SK-N-SH (cell line): ENCODE measurements at regions not wholly inside any gene's neighbourhood (a gene's known extent, or its start where the extent isn't known, plus 50 kb on each side); places are given as distances from the start of the nearest gene placed in this dataset.

ENCODE experiments used
- CTCF ChIA-PET: fragments of 300-600, 350-600 bp; formaldehyde crosslinking; extraction: SDS; loops from one replicate; lab custom pipeline; 2021; lab: Yijun Ruan, JAX
- POLR2A ChIA-PET: fragments of 350-600 bp; sonication (Branson Sonifier 250); formaldehyde crosslinking; extraction: SDS; loops from one replicate; lab custom pipeline; 2020; ENCODE audit warnings: antibody characterized with exemption, inconsistent platforms; lab: Yijun Ruan, JAX
- DNase-seq: peaks from one replicate; pipeline ENCODE4 v3.0.0; 2012
- H2AFZ ChIP-seq: fragments of 200-600 bp; sonication (generic); 2 replicates; pipeline ENCODE4 v1.8.1; 2016; ENCODE audit warnings: antibody characterized with exemption, mild to moderate bottlenecking, low read depth
- H3F3A ChIP-seq: fragments of 200-600 bp; sonication (generic); replicated peaks from 2 replicates; pipeline ENCODE3; 2016; ENCODE audit warnings: antibody characterized with exemption, mild to moderate bottlenecking; ENCODE audit not compliant: insufficient read depth
- H3K27ac ChIP-seq, 2 experiments: fragments of 200-500 bp in 1 of 2; fragments of 200-600 bp in 1 of 2; sonication (Bioruptor generic) in 1 of 2; sonication (generic), shearing (Covaris generic) in 1 of 2; 2 replicates each; pipeline versions ENCODE4 v1.5.1 to v1.6.1; 2014 to 2016; ENCODE audit warnings: low read depth in 2 of 2, inconsistent platforms in 1 of 2, low read length in 1 of 2, mild to moderate bottlenecking in 1 of 2, mixed read lengths in 1 of 2
- H3K27me3 ChIP-seq: fragments of 200-600 bp; sonication (generic), shearing (Covaris generic); 2 replicates; pipeline ENCODE4 v1.6.1; 2016; ENCODE audit warnings: mixed run types; ENCODE audit not compliant: insufficient read depth
- H3K36me3 ChIP-seq, 2 experiments: fragments of 200-500 bp in 1 of 2; fragments of 200-600 bp in 1 of 2; sonication (Bioruptor generic) in 1 of 2; sonication (generic) in 1 of 2; replicated peaks in 1 of 2; 2 replicates each; pipeline versions ENCODE3 to v1.5.1; 2014 to 2016; ENCODE audit warnings: low read length in 1 of 2, mild to moderate bottlenecking in 1 of 2; ENCODE audit not compliant: insufficient read depth in 2 of 2, control insufficient read depth in 1 of 2
- H3K4me1 ChIP-seq, 2 experiments: fragments of 200-500 bp in 1 of 2; fragments of 200-600 bp in 1 of 2; sonication (Bioruptor generic) in 1 of 2; sonication (generic), shearing (Covaris generic) in 1 of 2; 2 replicates each; pipeline versions ENCODE4 v1.5.1 to v1.6.1; 2014 to 2016; ENCODE audit warnings: low read depth in 1 of 2, low read length in 1 of 2, mixed run types in 1 of 2; ENCODE audit not compliant: insufficient read depth in 2 of 2, control insufficient read depth in 1 of 2
- H3K4me2 ChIP-seq: fragments of 200-600 bp; sonication (generic), shearing (Covaris generic); 2 replicates; pipeline ENCODE4 v1.6.1; 2017; ENCODE audit warnings: mixed run types
- H3K4me3 ChIP-seq, 2 experiments: fragments of 200-500 bp in 1 of 2; fragments of 200-600 bp in 1 of 2; sonication (Bioruptor generic) in 1 of 2; sonication (generic), shearing (Covaris generic) in 1 of 2; 2 replicates each; pipeline versions ENCODE4 v1.5.1 to v1.8.1; 2014 to 2016; ENCODE audit warnings: low read depth in 2 of 2, inconsistent platforms in 1 of 2, low read length in 1 of 2, mild to moderate bottlenecking in 1 of 2, mixed read lengths in 1 of 2, moderate library complexity in 1 of 2
- H3K79me2 ChIP-seq: fragments of 200-600 bp; sonication (generic); 2 replicates; pipeline ENCODE4 v1.8.1; 2017; ENCODE audit warnings: mild to moderate bottlenecking; ENCODE audit not compliant: insufficient read depth
- H3K9ac ChIP-seq: fragments of 200-600 bp; sonication (generic); 2 replicates; pipeline ENCODE4 v1.6.1; 2017; ENCODE audit warnings: mixed run types
- H3K9me2 ChIP-seq: fragments of 200-600 bp; sonication (generic); 2 replicates; pipeline ENCODE4 v1.6.1; 2017; ENCODE audit warnings: mixed run types
- H3K9me3 ChIP-seq: fragments of 200-600 bp; sonication (generic); 2 replicates; pipeline ENCODE4 v1.6.1; 2017; ENCODE audit warnings: mixed run types, mild to moderate bottlenecking, moderate library complexity
- H4K20me1 ChIP-seq: fragments of 200-600 bp; sonication (generic); 2 replicates; pipeline ENCODE4 v1.6.1; 2017; ENCODE audit warnings: mild to moderate bottlenecking, mixed run types; ENCODE audit not compliant: insufficient read depth
- FOSL2 ChIP-seq: IDR thresholded peaks from 2 replicates; pipeline ENCODE4 v1.4.0; 2012; ENCODE audit warnings: low read depth, mild to moderate bottlenecking, moderate library complexity, borderline replicate concordance
- FOXM1 ChIP-seq: IDR thresholded peaks from 2 replicates; pipeline ENCODE4 v1.4.0; 2012; ENCODE audit warnings: low read depth, mild to moderate bottlenecking
- GABPA ChIP-seq: IDR thresholded peaks from 2 replicates; pipeline ENCODE4 v1.4.0; 2012; ENCODE audit warnings: low read depth, mild to moderate bottlenecking
- GATA2 ChIP-seq: sonication (generic); formaldehyde crosslinking; IDR thresholded peaks from 2 replicates; pipeline ENCODE4 v1.5.0; 2020; ENCODE audit warnings: mild to moderate bottlenecking, missing genetic modification reagents
- JUND ChIP-seq: IDR thresholded peaks from 2 replicates; pipeline ENCODE4 v1.4.0; 2012
- MAX ChIP-seq: IDR thresholded peaks from 2 replicates; pipeline ENCODE4 v1.4.0; 2012; ENCODE audit warnings: low read depth
- MEF2A ChIP-seq: IDR thresholded peaks from 2 replicates; pipeline ENCODE4 v1.4.0; 2012; ENCODE audit warnings: low read depth, borderline replicate concordance
- NFIC ChIP-seq: IDR thresholded peaks from 2 replicates; pipeline ENCODE4 v1.4.0; 2012; ENCODE audit warnings: borderline replicate concordance
- NRF1 ChIP-seq: IDR thresholded peaks from 2 replicates; pipeline ENCODE4 v1.6.1; 2012; ENCODE audit warnings: low read depth, mild to moderate bottlenecking, low read length
- PBX3 ChIP-seq: IDR thresholded peaks from 2 replicates; pipeline ENCODE4; 2012
- POLR2AphosphoS5 ChIP-seq: IDR thresholded peaks from 2 replicates; pipeline ENCODE4 v1.6.1; 2012; ENCODE audit warnings: low read depth, low read length
- REST ChIP-seq: IDR thresholded peaks from 2 replicates; pipeline ENCODE4 v1.6.1; 2012; ENCODE audit warnings: mild to moderate bottlenecking, low read depth, low read length, moderate library complexity
- SMC3 ChIP-seq: IDR thresholded peaks from 2 replicates; pipeline ENCODE4 v1.6.1; 2012; ENCODE audit warnings: low read depth, low read length, improper control_type of control experiment
- TCF12 ChIP-seq: IDR thresholded peaks from 2 replicates; pipeline ENCODE4 v1.4.0; 2012
- WGBS: methylation state at CpG from one replicate; pipeline ENCODE4 v1.1.6; 2017; ENCODE audit warnings: low lambda C conversion rate; 5-methylcytosine and 5-hydroxymethylcytosine counted together
- TF ChIP-seq, protein P1 (sequence below): fragments of 150-350 bp; IDR thresholded peaks from 2 replicates; pipeline ENCODE4 v1.6.1; 2017; ENCODE audit warnings: antibody characterized with exemption, low read length, low read depth, borderline replicate concordance
- TF ChIP-seq, protein P2 (sequence below): fragments of 200-600 bp; sonication (generic); IDR thresholded peaks from 2 replicates; pipeline ENCODE4 v1.6.1; 2017; ENCODE audit warnings: antibody characterized with exemption, mild to moderate bottlenecking, moderate library complexity

DNA sequence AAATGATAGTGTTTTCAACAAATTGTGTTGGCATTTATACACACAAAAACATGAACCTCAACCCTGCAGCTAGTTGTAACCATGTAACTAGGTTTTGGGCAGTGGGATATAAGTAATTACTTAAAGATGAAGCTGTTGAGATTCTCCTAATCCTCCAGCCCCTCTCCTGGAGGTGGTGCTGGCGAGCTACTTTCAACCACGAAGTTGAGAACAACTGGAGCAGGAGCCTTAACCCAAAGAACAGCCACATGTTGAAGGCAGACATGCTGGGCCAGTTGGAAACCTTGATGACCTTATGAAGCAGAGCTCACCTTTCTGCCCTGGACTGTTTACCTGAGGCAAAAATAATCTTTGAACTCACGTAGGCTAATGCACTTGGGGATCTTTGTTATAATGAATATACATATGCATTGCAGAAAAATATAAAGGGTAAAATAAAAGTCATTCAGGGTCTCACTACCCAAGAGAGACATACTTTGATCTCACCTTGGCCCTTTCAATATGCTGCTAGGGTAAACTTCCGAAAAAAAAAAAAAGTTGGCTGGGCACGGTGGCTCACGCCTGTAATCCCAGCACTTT, 89.6 kb upstream of the NPAS2 start (continued):
- TF ChIP-seq REST (no peak), NRF1 (no peak), POLR2AphosphoS5 (no peak), GATA2 (no peak), FOSL2 (no peak), MEF2A (no peak)

GRCh38 chr2:100731535-100731981, 88.4 kb upstream of the NPAS2 start:
- H3K27me3 ChIP-seq: no peaks in the 10 kb centered on the region
- no peaks in the 10 kb centered on the region for H3K79me2 ChIP-seq
- peaks cover 0 to 17% of the 10 kb centered on the region in 2 experiments; a peak in 3 of 4 replicates for H3K4me1 ChIP-seq
- H2AFZ ChIP-seq: no peak overlapping the region
- peak overlapping the region in 1 of 2 experiments; percentile 50; a peak in 2 of 4 replicates for H3K27ac ChIP-seq
- no peaks in the 10 kb centered on the region for H3K9me2 ChIP-seq
- no peak overlapping the region for H3K4me2 ChIP-seq
- TF ChIP-seq GABPA (no peak), FOXM1 (no peak), PBX3 (peak; percentile 66), JUND (0 out of 2 replicates have a peak, but pooled peaks have one; percentile 7), POLR2AphosphoS5 (peak; percentile 25; the same call in 1 of the 2 replicates), FOSL2 (peak; percentile 40; the same call in 1 of the 2 replicates), NFIC (peak; percentile 21; the same call in 1 of the 2 replicates), TCF12 (peak; percentile 73), REST (no peak), MAX (0 out of 2 replicates have a peak, but pooled peaks have one; percentile 24), SMC3 (no peak)
- TF ChIP-seq, protein P1, sequence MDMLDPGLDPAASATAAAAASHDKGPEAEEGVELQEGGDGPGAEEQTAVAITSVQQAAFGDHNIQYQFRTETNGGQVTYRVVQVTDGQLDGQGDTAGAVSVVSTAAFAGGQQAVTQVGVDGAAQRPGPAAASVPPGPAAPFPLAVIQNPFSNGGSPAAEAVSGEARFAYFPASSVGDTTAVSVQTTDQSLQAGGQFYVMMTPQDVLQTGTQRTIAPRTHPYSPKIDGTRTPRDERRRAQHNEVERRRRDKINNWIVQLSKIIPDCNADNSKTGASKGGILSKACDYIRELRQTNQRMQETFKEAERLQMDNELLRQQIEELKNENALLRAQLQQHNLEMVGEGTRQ: no peak
- TF ChIP-seq, protein P2, sequence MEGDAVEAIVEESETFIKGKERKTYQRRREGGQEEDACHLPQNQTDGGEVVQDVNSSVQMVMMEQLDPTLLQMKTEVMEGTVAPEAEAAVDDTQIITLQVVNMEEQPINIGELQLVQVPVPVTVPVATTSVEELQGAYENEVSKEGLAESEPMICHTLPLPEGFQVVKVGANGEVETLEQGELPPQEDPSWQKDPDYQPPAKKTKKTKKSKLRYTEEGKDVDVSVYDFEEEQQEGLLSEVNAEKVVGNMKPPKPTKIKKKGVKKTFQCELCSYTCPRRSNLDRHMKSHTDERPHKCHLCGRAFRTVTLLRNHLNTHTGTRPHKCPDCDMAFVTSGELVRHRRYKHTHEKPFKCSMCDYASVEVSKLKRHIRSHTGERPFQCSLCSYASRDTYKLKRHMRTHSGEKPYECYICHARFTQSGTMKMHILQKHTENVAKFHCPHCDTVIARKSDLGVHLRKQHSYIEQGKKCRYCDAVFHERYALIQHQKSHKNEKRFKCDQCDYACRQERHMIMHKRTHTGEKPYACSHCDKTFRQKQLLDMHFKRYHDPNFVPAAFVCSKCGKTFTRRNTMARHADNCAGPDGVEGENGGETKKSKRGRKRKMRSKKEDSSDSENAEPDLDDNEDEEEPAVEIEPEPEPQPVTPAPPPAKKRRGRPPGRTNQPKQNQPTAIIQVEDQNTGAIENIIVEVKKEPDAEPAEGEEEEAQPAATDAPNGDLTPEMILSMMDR: no peak
- TF ChIP-seq, all 33 proteins: peak for 7
- 34% methylated on average over 3 of the region's 3 CpGs for WGBS
- ChIA-PET POLR2A (no interaction called here), CTCF (interaction anchor here (3.2 kb wide), 1 partner anchor 255 kb away, joined by 16 read pairs; no protein-coding TSS in a partner anchor)
- H4K20me1 ChIP-seq: no peaks in the 10 kb centered on the region
- H3K36me3 ChIP-seq: no peaks in the 10 kb centered on the region
- H3K9ac ChIP-seq: no peak overlapping the region
- no peak overlapping the region for H3K4me3 ChIP-seq
- no peak for DNase-seq
- peaks cover 6% of the 10 kb centered on the region for H3F3A ChIP-seq
- H3K9me3 ChIP-seq: 0 out of 2 replicates have a peak, but pooled peaks cover 8% of the 10 kb centered on the region
